ENCODE measurements at regions not wholly inside any gene's neighbourhood (a gene's known extent, or its start where the extent isn't known, plus 50 kb on each side); places are given as distances from the start of the nearest gene placed in this dataset.

DNA sequence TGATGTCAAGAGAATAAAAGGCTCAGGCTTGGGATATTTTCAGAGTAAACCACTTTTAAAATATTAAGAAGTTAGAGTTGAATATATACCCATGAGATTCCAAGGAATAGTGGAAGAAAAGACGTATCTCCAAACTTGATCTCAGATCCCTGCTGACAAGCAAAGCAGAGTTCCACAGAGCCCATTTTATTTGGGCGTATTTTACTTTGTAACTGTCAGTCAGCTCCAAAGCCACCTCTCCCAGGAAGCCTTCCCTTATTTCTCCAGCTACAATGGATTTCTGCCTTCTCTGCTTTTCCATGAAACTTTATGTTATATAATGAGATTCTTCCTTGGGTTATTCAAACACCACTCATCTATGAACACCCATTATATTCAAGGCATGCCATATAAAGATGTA, 295.7 kb downstream of the FZD1 start:
- no peak for TF ChIP-seq POLR2A (IDR thresholded peaks at IDR 0.05)
- TF ChIP-seq, protein P1, sequence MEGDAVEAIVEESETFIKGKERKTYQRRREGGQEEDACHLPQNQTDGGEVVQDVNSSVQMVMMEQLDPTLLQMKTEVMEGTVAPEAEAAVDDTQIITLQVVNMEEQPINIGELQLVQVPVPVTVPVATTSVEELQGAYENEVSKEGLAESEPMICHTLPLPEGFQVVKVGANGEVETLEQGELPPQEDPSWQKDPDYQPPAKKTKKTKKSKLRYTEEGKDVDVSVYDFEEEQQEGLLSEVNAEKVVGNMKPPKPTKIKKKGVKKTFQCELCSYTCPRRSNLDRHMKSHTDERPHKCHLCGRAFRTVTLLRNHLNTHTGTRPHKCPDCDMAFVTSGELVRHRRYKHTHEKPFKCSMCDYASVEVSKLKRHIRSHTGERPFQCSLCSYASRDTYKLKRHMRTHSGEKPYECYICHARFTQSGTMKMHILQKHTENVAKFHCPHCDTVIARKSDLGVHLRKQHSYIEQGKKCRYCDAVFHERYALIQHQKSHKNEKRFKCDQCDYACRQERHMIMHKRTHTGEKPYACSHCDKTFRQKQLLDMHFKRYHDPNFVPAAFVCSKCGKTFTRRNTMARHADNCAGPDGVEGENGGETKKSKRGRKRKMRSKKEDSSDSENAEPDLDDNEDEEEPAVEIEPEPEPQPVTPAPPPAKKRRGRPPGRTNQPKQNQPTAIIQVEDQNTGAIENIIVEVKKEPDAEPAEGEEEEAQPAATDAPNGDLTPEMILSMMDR (IDR thresholded peaks at IDR 0.05), result no peak

Measured in suprapubic skin (tissue), 3 donors.